ENCODE measurements at regions not wholly inside any gene's neighbourhood (a gene's known extent, or its start where the extent isn't known, plus 50 kb on each side); places are given as distances from the start of the nearest gene placed in this dataset.
"Not testable (repeated sequence)": the region's sequence is repeated elsewhere in the genome, so short reads cannot be mapped to it uniquely, and the experiment has no call there.

DNA sequence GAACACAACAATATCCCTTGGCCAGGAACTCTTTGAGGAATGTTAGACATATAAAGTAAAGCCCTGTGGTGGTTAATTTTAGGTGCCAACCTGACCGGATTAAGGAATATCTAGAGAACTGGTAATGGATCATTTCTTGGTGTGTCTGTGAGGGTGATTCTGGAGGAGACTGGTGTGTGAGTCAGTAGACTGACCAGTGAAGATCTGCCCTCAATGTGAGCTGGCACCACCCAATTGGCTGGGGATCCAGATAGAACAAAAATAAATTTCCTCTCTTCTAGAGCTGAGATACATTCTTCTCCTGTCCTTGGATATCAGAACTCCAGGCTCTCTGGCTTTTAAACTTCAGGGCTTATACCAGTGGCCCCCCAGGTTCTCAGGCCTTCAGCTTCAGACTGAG lies 56.2 kb upstream of the TNPO1 start:
- no peak for DNase-seq (ENCODE audit: low read depth in 2 of 3, low spot score in 2 of 3)

DNA sequence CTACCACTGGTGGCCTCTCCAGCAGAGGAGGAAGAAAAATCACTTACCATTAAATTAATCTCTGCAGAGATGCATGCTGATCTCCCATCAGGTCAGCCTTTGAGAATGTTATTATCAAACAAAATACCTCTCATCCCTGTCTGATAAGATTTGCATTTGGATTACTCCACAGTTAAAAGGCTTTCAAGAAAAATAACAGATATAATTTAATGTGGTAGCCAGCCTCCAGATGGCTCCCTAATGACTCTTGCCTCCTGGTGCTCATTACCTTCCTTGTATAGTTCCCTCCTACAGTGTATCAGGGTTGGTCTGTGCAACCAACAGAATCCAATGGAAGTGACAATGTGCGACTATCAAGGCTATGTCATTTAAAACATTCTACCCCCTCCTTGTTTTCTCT lies 63.6 kb upstream of the TNPO1 start:
- DNase-seq (ENCODE audit: low read depth in 2 of 3, low spot score in 2 of 3): no peak

- no peak for DNase-seq (ENCODE audit: low read depth in 2 of 3, low spot score in 2 of 3)
These were observed 67.0 kb upstream of the TNPO1 start for GRCh38 chr5:72749362-72749997.

DNA sequence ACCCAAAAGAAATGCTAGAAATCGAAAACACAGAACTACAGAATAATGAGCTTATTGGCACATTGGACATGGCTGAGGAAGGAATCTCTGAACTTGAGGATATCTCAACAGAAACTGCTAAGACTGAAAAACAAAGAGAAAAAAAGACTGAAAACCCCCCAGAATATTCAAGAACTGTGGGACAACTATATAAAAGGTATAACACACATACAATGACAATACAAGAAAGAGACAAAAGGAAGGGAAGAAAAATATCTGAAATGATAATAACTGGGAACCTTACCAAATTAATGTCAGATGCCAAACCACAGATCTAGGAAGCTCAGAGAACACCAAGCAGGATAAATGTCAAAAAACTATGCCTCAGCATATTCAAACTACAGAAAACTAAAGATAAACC lies 68.6 kb upstream of the TNPO1 start:
- DNase-seq (ENCODE audit: low read depth in 2 of 3, low spot score in 2 of 3): no peak

DNA sequence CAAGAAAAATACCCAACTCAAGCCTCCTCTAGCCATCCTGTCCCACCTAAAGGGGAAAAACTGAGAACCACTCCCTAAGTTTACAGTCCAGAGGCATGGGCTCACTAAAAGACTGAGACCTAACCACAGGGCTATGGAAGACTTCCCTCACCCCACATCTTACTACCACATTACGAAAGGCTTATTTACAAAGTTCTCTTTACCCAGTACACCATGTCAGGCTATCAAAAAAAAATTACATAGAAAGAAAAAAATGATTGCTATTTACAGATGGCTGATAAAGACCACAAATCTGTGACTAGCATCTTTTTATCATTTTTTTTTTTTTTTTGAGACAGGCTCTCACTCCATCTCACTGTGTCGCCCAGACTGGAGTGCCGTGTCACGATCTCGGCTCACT lies 69.7 kb upstream of the TNPO1 start:
- no peak for DNase-seq (ENCODE audit: low read depth in 2 of 3, low spot score in 2 of 3)

DNA sequence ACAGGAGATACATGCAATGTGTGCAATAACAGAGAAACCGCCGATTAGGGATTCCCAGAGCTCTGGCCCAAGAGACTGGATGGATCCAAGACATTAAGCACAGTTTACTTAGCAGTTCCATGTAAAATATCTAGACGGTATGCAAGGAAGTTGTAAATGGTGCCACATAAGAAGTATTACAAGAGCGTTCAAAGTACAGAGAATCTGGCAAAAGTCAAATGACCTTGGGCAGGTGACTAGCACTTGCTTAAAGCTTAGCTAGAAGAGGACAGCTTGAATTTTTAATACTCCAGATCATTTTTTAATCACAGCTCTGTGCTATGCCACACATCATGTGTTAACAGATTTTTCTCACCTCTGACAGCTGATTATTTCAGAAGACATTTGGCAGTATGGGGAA lies 72.3 kb upstream of the TNPO1 start:
- DNase-seq (ENCODE audit: low read depth in 2 of 3, low spot score in 2 of 3): no peak

DNA sequence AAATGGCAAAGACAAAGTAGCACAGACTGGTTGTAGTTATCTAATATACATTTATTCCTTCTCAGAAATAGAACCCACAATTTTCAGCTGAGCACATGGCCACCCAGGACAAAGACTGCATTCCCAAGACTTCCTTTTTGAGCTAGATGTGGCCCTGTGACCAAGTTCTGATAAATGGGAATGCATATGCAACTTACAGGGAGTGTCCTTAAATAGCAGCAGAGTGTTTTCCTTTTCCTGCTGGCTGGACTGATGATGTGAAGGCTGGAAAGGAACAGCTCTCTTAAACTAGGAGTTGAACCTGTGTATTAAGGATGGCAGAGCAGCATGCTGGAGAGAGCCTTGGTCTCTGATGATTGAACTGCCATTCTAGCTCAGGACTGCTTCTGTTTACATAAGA lies 74.7 kb upstream of the TNPO1 start:
- DNase-seq (ENCODE audit: low read depth in 2 of 3, low spot score in 2 of 3): no peak

DNA sequence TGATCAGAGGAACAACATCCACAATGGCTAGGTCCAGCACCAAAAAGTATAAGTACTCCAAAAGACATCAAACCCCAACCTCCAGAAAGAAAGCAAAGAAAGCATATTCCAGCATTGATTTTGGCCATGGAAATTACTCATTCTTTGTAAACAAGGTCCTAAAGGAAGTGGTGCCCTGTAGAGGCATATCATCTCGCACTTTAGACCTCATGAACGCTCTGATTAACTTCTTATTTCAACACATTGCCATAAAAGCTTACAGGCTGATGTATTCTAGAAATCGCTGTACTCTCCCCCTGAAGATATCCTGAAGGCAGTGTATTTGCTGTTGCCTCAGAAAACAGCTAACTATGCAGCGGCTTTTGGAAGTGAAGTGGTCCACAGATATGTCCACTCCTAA lies 82.7 kb upstream of the TNPO1 start:
- no peak for DNase-seq (ENCODE audit: low read depth in 2 of 3, low spot score in 2 of 3)

DNA sequence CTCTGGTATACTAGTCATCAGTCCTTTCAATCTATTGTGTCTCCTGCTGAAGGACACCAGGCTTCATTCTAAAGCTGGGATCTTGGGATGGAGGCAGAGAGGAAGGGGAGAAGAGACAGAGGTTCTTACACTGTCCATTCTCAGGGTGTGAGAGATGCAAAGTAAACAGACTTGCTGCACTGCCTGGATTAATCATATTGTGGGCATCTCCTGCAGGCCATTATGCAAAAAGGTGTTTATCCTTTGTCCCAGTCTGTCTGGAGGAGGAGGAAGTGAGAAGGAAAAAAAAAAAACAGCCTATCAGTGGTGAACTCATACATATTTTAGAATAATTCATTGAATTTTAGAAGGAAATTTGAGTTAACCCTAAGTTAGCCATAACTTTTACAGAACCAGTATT lies 92.9 kb upstream of the TNPO1 start:
- DNase-seq (ENCODE audit: low read depth in 2 of 3, low spot score in 2 of 3): no peak

- no peak for DNase-seq (ENCODE audit: low read depth in 2 of 3, low spot score in 2 of 3)
These were observed 93.5 kb upstream of the TNPO1 start for GRCh38 chr5:72722792-72723452.

DNA sequence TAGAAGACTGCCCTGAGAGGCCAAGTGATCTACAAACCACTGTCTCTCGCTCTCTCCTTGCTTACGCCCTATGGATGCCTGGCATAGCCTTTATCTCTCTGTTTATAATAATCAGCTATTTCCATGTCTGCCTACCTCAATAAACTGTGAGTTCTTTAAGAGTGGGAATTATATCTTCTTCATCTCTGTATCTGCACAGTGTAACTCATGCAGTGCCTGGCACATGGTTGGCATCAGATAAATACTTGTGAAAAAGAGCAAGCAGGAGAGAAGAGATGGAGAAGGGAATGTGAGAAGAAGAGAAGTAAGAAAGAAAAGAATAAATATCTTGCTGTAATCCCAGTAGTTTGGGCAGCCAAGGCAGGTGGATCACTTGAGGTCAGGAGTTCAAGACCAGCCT lies 94.6 kb upstream of the TNPO1 start:
- no peak for DNase-seq (ENCODE audit: low read depth in 2 of 3, low spot score in 2 of 3)

GRCh38 chr5:72720205-72720604 lies 96.3 kb upstream of the TNPO1 start:
- DNase-seq (ENCODE audit: low read depth in 2 of 3, low spot score in 2 of 3): no peak

GRCh38 chr5:72711351-72711750 lies 105.1 kb upstream of the TNPO1 start:
- DNase-seq (ENCODE audit: low read depth in 2 of 3, low spot score in 2 of 3): no peak

DNA sequence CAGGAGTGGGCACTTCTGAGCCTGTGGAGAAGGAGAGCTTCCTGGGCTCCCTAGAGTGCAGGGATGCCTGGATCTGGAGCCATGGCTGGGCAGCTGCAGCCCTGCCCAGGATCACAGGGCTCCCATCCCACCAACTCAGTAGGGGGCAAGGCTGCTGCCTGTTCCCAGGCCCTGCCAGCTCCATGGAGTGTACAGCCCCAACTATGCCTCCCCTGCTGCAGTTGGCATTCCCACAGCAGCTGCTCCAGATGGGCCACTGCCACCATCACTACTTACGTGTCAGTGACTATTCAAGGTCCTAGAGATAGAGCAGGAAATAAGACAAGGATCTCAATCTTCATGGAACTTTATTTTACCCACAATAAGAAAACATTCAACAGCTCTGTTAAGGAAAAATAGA lies 107.1 kb upstream of the TNPO1 start:
- no peak for DNase-seq (ENCODE audit: low read depth in 2 of 3, low spot score in 2 of 3)

GRCh38 chr5:72705178-72705577 lies 111.3 kb upstream of the TNPO1 start:
- DNase-seq (ENCODE audit: low read depth in 2 of 3, low spot score in 2 of 3): no peak

GRCh38 chr5:72703876-72704275 lies 112.6 kb upstream of the TNPO1 start:
- DNase-seq (ENCODE audit: low read depth in 2 of 3, low spot score in 2 of 3): no peak

GRCh38 chr5:72702881-72703434 lies 113.5 kb upstream of the TNPO1 start:
- no peak for DNase-seq (ENCODE audit: low read depth in 2 of 3, low spot score in 2 of 3)

DNA sequence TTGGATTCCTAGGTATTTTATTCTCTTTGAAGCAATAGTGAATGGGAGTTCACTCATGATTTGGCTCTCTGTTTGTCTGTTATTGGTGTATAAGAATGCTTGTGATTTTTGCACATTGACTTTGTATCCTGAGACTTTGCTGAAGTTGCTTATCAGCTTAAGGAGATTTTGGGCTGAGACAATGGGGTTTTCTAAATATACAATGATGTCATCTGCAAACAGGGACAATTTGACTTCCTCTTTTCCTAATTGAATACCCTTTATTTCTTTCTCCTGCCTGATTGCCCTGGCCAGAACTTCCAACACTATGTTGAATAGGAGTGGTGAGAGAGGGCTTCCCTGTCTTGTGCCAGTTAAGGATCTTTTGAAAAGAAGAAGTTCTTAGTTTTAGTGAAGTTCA lies 114.4 kb upstream of the TNPO1 start:
- not testable (repeated sequence) for DNase-seq (ENCODE audit: low read depth in 2 of 3, low spot score in 2 of 3)

- DNase-seq (ENCODE audit: low read depth in 2 of 3, low spot score in 2 of 3): no peak
These were observed 118.0 kb upstream of the TNPO1 start for GRCh38 chr5:72698481-72698880.

- no peak for DNase-seq (ENCODE audit: low read depth in 2 of 3, low spot score in 2 of 3)
These were observed 118.8 kb upstream of the TNPO1 start for GRCh38 chr5:72697622-72698021.

DNA sequence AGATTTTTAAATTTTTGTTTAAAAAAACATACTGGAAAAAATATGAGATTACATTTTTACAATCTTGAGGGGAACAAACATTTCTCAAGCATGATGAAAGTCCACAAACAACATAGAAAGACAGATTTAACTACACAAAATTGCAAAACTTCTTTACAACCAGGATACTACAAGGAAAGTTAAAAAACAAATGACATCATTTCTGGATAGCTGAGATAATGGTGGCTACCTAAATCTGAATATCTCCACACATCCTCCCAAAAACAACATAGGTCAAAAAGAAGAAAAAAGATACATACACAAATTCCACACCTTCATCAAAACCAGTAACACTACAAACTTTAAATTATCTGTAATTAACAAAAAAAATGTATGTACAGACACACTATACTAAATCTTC lies 120.8 kb upstream of the TNPO1 start:
- DNase-seq (ENCODE audit: low read depth in 2 of 3, low spot score in 2 of 3): no peak

DNA sequence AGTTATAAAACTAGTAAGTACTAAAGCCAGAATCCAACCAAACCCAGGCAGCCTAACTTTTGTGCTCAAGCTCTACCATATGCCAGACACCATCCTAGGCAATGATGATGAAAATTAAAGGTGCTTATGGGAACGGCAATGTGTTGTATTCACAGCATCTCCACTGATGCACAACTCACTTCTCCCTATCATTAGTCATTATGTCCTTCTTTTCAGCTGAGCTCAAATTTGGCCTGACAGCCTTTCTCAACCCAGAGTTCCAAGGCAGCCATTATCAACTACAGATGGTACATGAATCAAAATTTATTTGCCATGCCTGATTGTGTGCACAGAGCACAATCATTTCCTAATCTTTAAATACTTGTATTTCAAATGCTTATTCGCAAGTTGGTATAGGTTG lies 121.6 kb upstream of the TNPO1 start:
- no peak for DNase-seq (ENCODE audit: low read depth in 2 of 3, low spot score in 2 of 3)
